SKM-1 treated with dmso at 0.1 percent for 144 hours (cell line): ENCODE measurements at regions not wholly inside any gene's neighbourhood (a gene's known extent, or its start where the extent isn't known, plus 50 kb on each side); places are given as distances from the start of the nearest gene placed in this dataset.
A peak's percentile ranks its signal among the peaks of the same experiment; 100 is the strongest.

Source experiments
- DNase-seq: peaks from one replicate; lab custom pipeline; 2025; ENCODE audit not compliant: unreplicated experiment; lab: John Stamatoyannopoulos, UW

DNA sequence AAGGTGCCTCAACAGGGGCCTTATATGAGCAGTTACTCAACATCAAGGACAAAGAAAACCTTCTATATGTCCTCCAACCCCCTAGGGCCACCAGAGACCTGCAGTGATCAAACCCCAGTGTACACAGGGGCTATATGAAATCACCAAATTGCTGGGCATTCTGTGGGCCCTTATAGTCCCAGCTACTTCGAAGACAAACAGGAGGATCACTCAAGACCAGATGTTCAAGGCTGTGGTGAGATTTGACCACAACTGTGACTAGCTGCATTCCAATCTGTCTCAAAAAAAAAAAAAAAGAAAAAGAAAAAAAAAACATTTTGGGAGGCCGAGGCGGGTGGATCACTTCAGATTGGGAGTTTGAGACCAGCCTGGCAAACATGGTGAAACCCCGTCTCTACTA lies 51.0 kb upstream of the PRB2 start:
- DNase-seq = no peak

GRCh38 chr12:11457996-11458645 lies 62.8 kb upstream of the PRB2 start:
- DNase-seq = no peak

DNA sequence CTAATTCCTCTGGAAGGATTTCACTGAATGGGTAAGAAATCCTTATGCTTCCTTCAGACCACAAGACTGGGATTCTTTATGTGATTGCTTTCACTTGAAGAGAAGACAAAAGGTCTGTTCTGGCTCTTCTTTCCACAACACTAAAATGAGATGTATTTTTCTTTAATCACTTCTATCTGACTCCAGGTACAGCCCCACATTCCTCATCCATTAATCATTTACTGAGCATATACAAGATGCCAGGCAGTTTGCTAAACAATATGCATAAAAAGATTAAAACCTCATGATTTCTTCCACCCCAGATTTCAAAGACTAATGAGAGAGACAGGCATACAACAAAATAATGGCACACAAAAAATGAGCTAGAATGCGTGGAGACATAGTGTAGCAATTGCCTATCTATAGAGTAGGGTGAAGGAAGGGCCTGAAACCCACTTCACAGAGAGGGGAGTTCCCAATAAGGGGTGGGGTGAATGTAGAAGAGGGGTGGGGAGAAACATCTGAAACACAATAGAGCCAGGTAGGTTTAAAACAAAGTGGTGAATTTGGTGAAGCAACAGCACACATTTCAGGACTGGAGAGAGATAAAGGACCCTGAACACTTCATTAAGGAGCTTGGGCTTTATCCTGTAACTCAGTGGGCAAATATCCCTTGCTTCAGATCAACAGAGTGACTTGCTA lies 65.1 kb upstream of the PRB2 start:
- DNase-seq = no peak

GRCh38 chr12:11461433-11461832 lies 66.1 kb upstream of the PRB2 start:
- DNase-seq = no peak

- no peak for DNase-seq
Observed at GRCh38 chr12:11477110-11477509, 81.7 kb upstream of the PRB2 start.

- no peak for DNase-seq
Observed at GRCh38 chr12:11482955-11483354, 87.6 kb upstream of the PRB2 start.

GRCh38 chr12:11486623-11487444 lies 91.5 kb upstream of the PRB2 start:
- peak; percentile 49 for DNase-seq

- DNase-seq = no peak
Observed at GRCh38 chr12:11496157-11496851, 100.9 kb upstream of the PRB2 start.

GRCh38 chr12:11497438-11497837 lies 102.1 kb upstream of the PRB2 start:
- DNase-seq = no peak

DNA sequence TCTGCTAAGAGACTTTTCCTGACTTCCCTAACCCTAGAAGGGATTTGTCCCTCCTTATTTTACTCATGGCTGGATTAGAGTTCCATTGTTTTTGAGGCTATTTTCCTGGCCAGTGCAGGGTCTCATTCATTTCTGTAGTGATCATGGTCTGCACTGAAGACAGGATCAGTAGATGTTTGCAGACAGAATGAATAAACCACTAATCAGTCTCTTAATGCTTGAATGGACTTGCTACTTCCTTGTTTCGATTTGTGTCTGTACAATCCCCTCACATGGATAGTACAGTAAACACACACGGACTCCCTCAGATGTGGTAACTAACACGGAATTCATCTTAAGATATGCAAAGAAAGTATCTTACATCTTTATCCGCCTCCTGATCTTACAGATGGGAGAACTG lies 102.6 kb upstream of the PRB2 start:
- no peak for DNase-seq

DNA sequence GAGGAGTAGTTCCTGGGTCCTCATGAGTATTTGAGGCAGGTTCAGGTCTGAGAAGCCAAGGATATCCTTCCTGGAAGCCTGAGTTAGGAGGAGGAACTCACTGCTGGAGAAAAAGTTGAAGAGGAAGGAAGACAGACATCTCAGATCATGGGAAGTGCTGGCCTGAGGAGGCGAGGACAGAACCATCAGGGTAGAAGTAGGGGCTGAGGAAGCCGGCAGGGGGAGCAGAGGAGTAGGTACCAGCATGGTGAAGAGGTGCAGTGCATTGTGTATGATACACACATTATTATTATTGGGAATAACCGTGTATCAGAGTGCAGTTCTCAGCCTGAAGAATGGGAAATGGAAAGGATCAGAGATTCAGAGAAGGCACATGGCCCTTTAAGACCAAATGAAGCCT lies 103.2 kb upstream of the PRB2 start:
- DNase-seq = peak; percentile 1

GRCh38 chr12:11499806-11500187 lies 104.4 kb upstream of the PRB2 start:
- no peak for DNase-seq

DNA sequence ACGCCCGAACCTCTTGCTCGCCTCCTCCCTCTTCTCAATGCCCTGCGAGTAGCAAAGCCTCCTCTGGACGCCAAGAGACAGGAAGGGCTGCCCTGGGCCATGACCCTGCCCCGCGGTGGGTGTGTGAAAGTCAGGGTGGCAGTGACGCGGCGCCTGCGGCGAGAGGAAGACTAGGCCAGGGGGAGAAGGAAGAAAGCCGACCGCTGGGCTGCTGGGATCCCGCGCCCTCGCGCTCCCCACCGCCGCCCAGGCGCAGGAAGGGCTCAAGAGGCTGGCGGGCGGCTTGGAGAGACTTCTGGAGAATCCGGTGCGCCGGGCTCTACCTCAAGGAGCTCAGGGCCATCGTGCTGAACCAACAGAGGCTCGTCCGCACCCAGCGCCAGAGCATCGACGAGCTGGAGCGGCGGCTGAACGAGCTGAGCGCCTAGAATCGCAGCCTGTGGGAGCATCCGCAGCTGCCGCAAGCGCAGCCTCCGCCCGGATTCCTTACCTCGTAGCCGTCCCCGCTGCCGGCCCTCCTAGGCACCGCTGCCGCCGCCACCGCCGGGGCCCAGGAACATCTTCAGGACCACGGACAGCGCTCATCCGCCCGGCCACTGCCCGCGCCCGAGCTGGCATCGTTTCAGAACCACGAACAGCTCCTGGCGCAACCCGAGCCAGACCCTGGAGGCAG lies 105.0 kb upstream of the PRB2 start:
- no peak for DNase-seq

GRCh38 chr12:11500861-11501230 lies 105.5 kb upstream of the PRB2 start:
- no peak for DNase-seq

- no peak for DNase-seq
Observed at GRCh38 chr12:11508699-11509098, 113.3 kb upstream of the PRB2 start.

- no peak for DNase-seq
Observed at GRCh38 chr12:11509326-11509725, 114.0 kb upstream of the PRB2 start.

DNA sequence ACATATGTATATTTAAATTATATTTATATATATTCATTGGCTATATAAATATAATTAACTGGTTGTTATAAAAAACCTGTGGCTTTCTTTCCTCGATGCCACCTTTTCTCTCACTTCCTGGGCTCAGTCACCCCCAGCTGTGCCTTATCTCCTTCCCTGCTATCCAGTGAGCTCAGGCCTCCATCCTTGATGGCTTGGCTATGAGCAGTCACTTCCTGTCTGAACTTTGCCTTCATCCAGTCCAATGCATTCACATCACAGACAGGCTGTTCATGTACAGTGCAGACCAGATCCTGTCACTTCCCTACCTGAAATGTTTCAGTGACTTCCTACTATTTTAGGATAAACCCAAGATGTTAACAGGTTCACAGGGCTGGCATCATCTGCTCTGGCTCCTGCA lies 115.3 kb upstream of the PRB2 start:
- no peak for DNase-seq

DNA sequence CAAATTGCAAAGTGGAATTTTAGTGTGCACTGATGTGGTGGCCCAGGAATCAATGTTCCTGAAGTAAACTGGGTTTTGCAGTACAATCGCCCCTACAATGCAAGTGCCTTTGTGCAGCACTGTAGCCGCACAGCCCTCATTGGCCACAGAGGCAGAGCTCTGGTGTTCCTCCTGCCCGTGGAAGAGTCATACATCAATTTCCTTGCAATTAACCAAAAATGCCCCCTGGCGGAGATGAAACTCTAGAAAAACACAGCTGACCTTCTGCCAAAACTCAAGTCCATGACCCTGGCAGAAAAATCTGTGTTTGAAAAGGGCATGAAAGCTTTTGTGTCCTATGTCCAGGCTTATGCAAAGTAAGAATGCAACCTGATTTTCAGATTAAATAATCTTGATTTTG lies 117.9 kb upstream of the PRB2 start:
- no peak for DNase-seq

- DNase-seq = no peak
Observed at GRCh38 chr12:11517080-11517479, 121.7 kb upstream of the PRB2 start.

DNA sequence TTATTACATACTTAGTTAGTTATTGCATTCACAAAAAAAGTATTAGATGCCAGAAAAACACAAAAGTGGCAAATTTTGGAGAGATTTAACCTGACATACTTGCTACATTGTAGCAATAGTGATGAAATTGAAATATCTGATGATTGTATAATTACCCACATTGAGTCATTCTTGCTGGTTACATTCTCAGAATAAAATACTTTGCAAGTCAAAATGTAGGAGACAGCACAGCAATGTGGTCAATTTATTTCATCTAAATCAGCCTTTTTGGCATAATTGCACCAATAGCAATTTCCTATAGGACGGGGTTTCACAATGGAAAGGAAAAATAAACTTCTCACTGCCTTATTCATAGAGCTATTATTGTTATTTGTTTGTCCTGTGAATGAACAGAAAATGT lies 125.0 kb upstream of the ETV6 start:
- DNase-seq = no peak

GRCh38 chr12:11534064-11534463 lies 115.4 kb upstream of the ETV6 start:
- no peak for DNase-seq
